ENCODE measurements at regions not wholly inside any gene's neighbourhood (a gene's known extent, or its start where the extent isn't known, plus 50 kb on each side); places are given as distances from the start of the nearest gene placed in this dataset.

DNA sequence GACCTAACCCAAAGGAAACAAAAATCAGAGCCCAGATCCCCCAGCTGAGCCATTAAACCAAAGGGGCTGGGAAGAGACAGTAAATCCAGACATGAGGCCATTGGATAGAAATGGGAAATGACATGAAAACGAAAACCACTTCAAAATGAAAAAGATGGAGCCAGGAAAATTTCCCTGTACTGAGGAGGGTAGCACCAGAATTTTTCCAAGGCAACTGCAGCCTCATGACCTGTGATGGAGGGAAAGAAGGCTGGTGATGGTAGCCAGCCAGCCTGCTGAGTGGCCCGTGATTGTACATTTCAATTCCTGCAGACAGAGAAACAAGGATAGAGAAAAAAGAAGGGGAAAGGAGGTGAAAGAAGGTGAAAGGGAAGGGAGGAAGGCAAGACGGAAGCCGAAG, 268.4 kb upstream of the PLET1 start:
- H3K4me3 Mint-ChIP-seq: no peak overlapping the region
- TF ChIP-seq, protein P1, sequence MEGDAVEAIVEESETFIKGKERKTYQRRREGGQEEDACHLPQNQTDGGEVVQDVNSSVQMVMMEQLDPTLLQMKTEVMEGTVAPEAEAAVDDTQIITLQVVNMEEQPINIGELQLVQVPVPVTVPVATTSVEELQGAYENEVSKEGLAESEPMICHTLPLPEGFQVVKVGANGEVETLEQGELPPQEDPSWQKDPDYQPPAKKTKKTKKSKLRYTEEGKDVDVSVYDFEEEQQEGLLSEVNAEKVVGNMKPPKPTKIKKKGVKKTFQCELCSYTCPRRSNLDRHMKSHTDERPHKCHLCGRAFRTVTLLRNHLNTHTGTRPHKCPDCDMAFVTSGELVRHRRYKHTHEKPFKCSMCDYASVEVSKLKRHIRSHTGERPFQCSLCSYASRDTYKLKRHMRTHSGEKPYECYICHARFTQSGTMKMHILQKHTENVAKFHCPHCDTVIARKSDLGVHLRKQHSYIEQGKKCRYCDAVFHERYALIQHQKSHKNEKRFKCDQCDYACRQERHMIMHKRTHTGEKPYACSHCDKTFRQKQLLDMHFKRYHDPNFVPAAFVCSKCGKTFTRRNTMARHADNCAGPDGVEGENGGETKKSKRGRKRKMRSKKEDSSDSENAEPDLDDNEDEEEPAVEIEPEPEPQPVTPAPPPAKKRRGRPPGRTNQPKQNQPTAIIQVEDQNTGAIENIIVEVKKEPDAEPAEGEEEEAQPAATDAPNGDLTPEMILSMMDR (IDR thresholded peaks at IDR 0.05): no peak
- CTCF ChIA-PET: no interaction called here
- ATAC-seq (ENCODE audit: poor library complexity) (no peak), DNase-seq (no peak)
- Histone ChIP-seq H3K27ac (ENCODE audit: low read depth in 1 of 2, low read length in 2 of 2) (no peak overlapping the region), H3K36me3 (ENCODE audit: insufficient read depth, low read length) (no peaks in the 10 kb centered on the region), H3K4me1 (ENCODE audit: insufficient read depth, low read length) (no peaks in the 10 kb centered on the region), H3K4me3 (ENCODE audit: low read length) (no peak overlapping the region), H3K27me3 (ENCODE audit: control insufficient read depth in 1 of 2, insufficient read depth in 2 of 2, low read length in 2 of 2) (peaks cover 0 to 8% of the 10 kb centered on the region in 2 experiments), H3K9me3 (ENCODE audit: control insufficient read depth in 1 of 2, insufficient read depth in 1 of 2, low read length in 2 of 2) (no peaks in the 10 kb centered on the region)
- POLR2A ChIA-PET: interaction anchor here (0.8 kb wide), 1 partner anchor 24 kb away, joined by 3 read pairs; no protein-coding TSS in a partner anchor
- no peaks in the 10 kb centered on the region for H3K36me3 Mint-ChIP-seq (ENCODE audit: low read depth)
- no peaks in the 10 kb centered on the region for H3K9me3 Mint-ChIP-seq
- H3K4me1 Mint-ChIP-seq (ENCODE audit: low read depth): no peaks in the 10 kb centered on the region
- no peaks in the 10 kb centered on the region for H3K27me3 Mint-ChIP-seq
- no peak overlapping the region for H3K27ac Mint-ChIP-seq
- intact Hi-C loops (cut with DNase I, micrococcal nuclease): no loop called here

DNA sequence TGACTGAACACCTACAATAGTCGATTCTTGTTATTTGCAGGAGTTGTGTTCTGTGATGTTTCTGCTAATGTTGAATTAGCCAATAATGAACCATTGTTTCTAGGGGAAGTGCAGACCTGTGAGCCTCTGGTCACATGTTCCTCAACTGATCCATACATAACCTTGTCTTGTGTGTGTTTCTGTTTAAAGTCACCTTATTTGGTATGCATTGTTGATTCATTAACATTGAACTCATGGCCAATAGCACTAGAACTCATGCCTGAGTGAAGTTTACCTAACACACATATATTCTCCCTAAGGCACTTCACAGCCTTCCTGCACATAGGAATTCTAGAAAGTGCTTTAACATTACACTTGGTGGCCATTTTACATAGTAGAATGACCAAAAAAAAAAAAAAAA, 271.8 kb upstream of the PLET1 start:
- Histone ChIP-seq H3K27ac (ENCODE audit: low read depth in 1 of 2, low read length in 2 of 2) (no peak overlapping the region), H3K27me3 (ENCODE audit: control insufficient read depth in 1 of 2, insufficient read depth in 2 of 2, low read length in 2 of 2) (peaks cover 0 to 9% of the 10 kb centered on the region in 2 experiments), H3K9me3 (ENCODE audit: control insufficient read depth in 1 of 2, insufficient read depth in 1 of 2, low read length in 2 of 2) (no peaks in the 10 kb centered on the region), H3K4me1 (ENCODE audit: insufficient read depth, low read length) (no peaks in the 10 kb centered on the region), H3K36me3 (ENCODE audit: insufficient read depth, low read length) (no peaks in the 10 kb centered on the region), H3K4me3 (ENCODE audit: low read length) (no peak overlapping the region)
- Mint-ChIP-seq H3K9me3 (no peaks in the 10 kb centered on the region), H3K4me3 (no peak overlapping the region), H3K27me3 (peaks cover 17% of the 10 kb centered on the region), H3K27ac (no peak overlapping the region), H3K36me3 (ENCODE audit: low read depth) (no peaks in the 10 kb centered on the region), H3K4me1 (ENCODE audit: low read depth) (no peaks in the 10 kb centered on the region)
- intact Hi-C loops (cut with DNase I, micrococcal nuclease): no loop called here
- DNase-seq (no peak), ATAC-seq (ENCODE audit: poor library complexity) (no peak)
- ChIA-PET POLR2A (no interaction called here), CTCF (no interaction called here)
- TF ChIP-seq, protein P1 (IDR thresholded peaks at IDR 0.05): no peak

DNA sequence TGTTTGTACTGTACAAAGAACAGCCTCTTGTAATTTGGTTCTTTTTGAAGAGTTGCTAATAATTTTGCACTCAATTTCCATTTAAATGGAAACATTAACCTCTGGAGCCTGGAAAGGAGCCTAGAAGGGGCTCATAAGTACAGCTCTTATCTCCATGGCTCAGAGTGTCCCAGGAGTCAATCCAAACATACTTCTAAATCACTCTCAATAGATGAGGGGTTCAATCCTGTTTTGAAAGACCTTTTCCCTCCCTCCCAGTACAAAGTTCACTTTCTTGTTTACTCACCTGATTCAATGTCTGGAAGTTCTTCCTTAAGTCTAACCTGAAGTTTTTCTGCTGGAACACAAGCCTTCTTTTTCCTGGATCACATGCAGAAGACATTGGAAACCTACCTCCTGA, 273.0 kb upstream of the PLET1 start:
- no peak overlapping the region for H3K27ac ChIP-seq (ENCODE audit: low read depth in 1 of 2, low read length in 2 of 2)
- intact Hi-C loops (cut with DNase I, micrococcal nuclease): no loop called here
- Mint-ChIP-seq H3K9me3 (no peaks in the 10 kb centered on the region), H3K4me3 (no peak overlapping the region), H3K4me1 (ENCODE audit: low read depth) (peaks cover 7% of the 10 kb centered on the region), H3K27me3 (peaks cover 17% of the 10 kb centered on the region), H3K27ac (no peak overlapping the region), H3K36me3 (ENCODE audit: low read depth) (no peaks in the 10 kb centered on the region)
- ChIA-PET POLR2A (no interaction called here), CTCF (no interaction called here)
- no peaks in the 10 kb centered on the region for H3K9me3 ChIP-seq (ENCODE audit: control insufficient read depth in 1 of 2, insufficient read depth in 1 of 2, low read length in 2 of 2)
- DNase-seq: no peak
- H3K27me3 ChIP-seq (ENCODE audit: control insufficient read depth in 1 of 2, insufficient read depth in 2 of 2, low read length in 2 of 2): peaks cover 0 to 9% of the 10 kb centered on the region in 2 experiments
- no peak overlapping the region for H3K4me3 ChIP-seq (ENCODE audit: low read length)
- H3K36me3 ChIP-seq (ENCODE audit: insufficient read depth, low read length): no peaks in the 10 kb centered on the region
- no peaks in the 10 kb centered on the region for H3K4me1 ChIP-seq (ENCODE audit: insufficient read depth, low read length)
- ATAC-seq (ENCODE audit: poor library complexity): no peak
- TF ChIP-seq, protein P1 (IDR thresholded peaks at IDR 0.05): no peak

Data from CD4-positive, alpha-beta T cell (primary cell).